Activated B cell treated with CpG ODN at 0.5 μM for 24 hours (primary cell): ENCODE measurements at regions not wholly inside any gene's neighbourhood (a gene's known extent, or its start where the extent isn't known, plus 50 kb on each side); places are given as distances from the start of the nearest gene placed in this dataset.

Experiments used
- ATAC-seq: fragments of 200-7000 bp; cut with Tn5 transposase; one replicate; pipeline ENCODE4 v1.10.0; 2021; ENCODE audit warnings: low read depth, mild to moderate bottlenecking, moderate library complexity
- CTCF ChIA-PET: fragments of 350-600 bp; sonication (Branson Sonifier 250); formaldehyde crosslinking; loops from one replicate; lab custom pipeline; 2021; ENCODE audit warnings: antibody characterized with exemption; lab: Charles Lee
- POLR2A ChIA-PET: fragments of 350-600 bp; sonication (Branson Sonifier 250); formaldehyde crosslinking; loops from one replicate; lab custom pipeline; 2021; ENCODE audit warnings: antibody characterized with exemption; lab: Charles Lee
- DNase-seq: peaks from one replicate; pipeline ENCODE4 v3.0.0; 2022
- H3K27ac Mint-ChIP-seq: one replicate; pipeline ENCODE4 v1.8.0; 2020; ENCODE audit warnings: mixed read lengths
- H3K27me3 Mint-ChIP-seq: one replicate; pipeline ENCODE4 v1.8.0; 2021; ENCODE audit warnings: mixed read lengths
- H3K36me3 Mint-ChIP-seq: one replicate; pipeline ENCODE4 v1.8.0; 2021; ENCODE audit warnings: low read depth, mixed read lengths
- H3K4me1 Mint-ChIP-seq: one replicate; pipeline ENCODE4 v1.8.0; 2021; ENCODE audit warnings: mixed read lengths
- H3K4me3 Mint-ChIP-seq: one replicate; pipeline ENCODE4 v1.8.0; 2020; ENCODE audit warnings: mild to moderate bottlenecking, mixed read lengths
- H3K9me3 Mint-ChIP-seq: one replicate; pipeline ENCODE4 v1.8.0; 2020; ENCODE audit warnings: mixed read lengths
- intact Hi-C: fragments of 100-400 bp; cut with micrococcal nuclease; formaldehyde crosslinking; loops from one replicate; pipeline ENCODE4 v1.15.1; 2024
- TF ChIP-seq, protein P1 (sequence below): fragments of 200-600 bp; IDR thresholded peaks from one replicate; pipeline ENCODE4 v1.8.0; 2022; ENCODE audit warnings: antibody characterized with exemption, mild to moderate bottlenecking

- intact Hi-C loops, result no loop called here
- Mint-ChIP-seq H3K4me3 (no peak overlapping the region), H3K27ac (no peak overlapping the region), H3K4me1 (no peaks in the 10 kb centered on the region), H3K36me3 (no peaks in the 10 kb centered on the region), H3K27me3 (no peaks in the 10 kb centered on the region), H3K9me3 (peaks cover 2% of the 10 kb centered on the region)
- POLR2A ChIA-PET, result no interaction called here
- no peak for DNase-seq
- CTCF ChIA-PET, result no interaction called here
- TF ChIP-seq, protein P1, sequence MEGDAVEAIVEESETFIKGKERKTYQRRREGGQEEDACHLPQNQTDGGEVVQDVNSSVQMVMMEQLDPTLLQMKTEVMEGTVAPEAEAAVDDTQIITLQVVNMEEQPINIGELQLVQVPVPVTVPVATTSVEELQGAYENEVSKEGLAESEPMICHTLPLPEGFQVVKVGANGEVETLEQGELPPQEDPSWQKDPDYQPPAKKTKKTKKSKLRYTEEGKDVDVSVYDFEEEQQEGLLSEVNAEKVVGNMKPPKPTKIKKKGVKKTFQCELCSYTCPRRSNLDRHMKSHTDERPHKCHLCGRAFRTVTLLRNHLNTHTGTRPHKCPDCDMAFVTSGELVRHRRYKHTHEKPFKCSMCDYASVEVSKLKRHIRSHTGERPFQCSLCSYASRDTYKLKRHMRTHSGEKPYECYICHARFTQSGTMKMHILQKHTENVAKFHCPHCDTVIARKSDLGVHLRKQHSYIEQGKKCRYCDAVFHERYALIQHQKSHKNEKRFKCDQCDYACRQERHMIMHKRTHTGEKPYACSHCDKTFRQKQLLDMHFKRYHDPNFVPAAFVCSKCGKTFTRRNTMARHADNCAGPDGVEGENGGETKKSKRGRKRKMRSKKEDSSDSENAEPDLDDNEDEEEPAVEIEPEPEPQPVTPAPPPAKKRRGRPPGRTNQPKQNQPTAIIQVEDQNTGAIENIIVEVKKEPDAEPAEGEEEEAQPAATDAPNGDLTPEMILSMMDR, result no peak
- no peak for ATAC-seq
These were observed 239.1 kb downstream of the ASXL3 start for GRCh38 chr18:33817096-33817495.

DNA sequence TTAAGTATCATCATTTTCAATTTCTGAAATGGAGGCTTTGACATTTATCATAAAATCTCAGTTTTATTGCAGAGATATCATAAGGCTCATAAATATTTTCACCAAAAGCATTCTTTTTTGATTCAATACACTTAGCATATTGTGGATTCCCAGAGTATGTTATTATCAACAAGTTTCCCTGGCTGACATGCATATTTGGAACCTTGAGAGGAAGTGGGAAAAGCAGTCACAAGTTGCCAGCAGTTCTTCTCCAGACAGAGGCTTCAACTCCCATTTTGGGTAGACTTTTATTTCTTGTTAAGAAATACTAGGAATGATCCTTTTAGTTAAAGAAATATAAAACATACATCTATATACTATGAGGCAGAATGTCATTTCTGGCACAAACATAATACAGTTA lies 236.5 kb downstream of the ASXL3 start:
- TF ChIP-seq, protein P1, result no peak
- no peak for DNase-seq
- Mint-ChIP-seq H3K27ac (no peak overlapping the region), H3K4me1 (no peaks in the 10 kb centered on the region), H3K27me3 (no peaks in the 10 kb centered on the region), H3K36me3 (no peaks in the 10 kb centered on the region), H3K9me3 (peaks cover 2% of the 10 kb centered on the region), H3K4me3 (no peak overlapping the region)
- intact Hi-C loops, result no loop called here
- no peak for ATAC-seq
- POLR2A ChIA-PET, result no interaction called here
- CTCF ChIA-PET, result no interaction called here

DNA sequence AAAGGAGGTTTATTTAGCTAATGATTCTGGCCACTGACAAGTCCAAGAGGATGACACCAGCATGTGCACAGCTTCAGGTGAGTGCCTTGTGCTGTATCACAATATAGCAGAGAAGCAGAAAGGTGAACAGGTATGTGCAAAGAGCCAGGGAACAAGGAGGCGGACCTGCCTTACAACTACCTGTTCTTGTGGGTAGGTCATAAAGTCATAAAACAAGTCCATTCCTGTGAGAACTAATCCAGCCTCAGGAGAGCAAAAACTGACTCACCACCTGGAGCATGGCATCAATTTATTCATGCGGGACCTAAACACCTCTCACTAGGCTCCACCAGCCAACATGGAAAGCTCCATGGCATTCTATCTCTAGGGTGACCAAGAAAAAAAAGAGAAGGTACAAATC lies 234.2 kb downstream of the ASXL3 start:
- TF ChIP-seq, protein P1, result no peak
- Mint-ChIP-seq H3K9me3 (no peaks in the 10 kb centered on the region), H3K36me3 (no peaks in the 10 kb centered on the region), H3K4me3 (no peak overlapping the region), H3K27ac (no peak overlapping the region), H3K4me1 (no peaks in the 10 kb centered on the region), H3K27me3 (no peaks in the 10 kb centered on the region)
- ChIA-PET CTCF (no interaction called here), POLR2A (no interaction called here)
- DNase-seq (no peak), ATAC-seq (no peak)
- intact Hi-C loops, result no loop called here

GRCh38 chr18:33805592-33805991 lies 227.6 kb downstream of the ASXL3 start:
- H3K27ac Mint-ChIP-seq, result no peak overlapping the region
- H3K27me3 Mint-ChIP-seq, result no peaks in the 10 kb centered on the region
- CTCF ChIA-PET, result no interaction called here
- no peaks in the 10 kb centered on the region for H3K4me1 Mint-ChIP-seq
- intact Hi-C loops, result no loop called here
- ATAC-seq, result no peak
- no peaks in the 10 kb centered on the region for H3K36me3 Mint-ChIP-seq
- H3K9me3 Mint-ChIP-seq, result no peaks in the 10 kb centered on the region
- DNase-seq, result no peak
- TF ChIP-seq, protein P1, result no peak
- H3K4me3 Mint-ChIP-seq, result no peak overlapping the region
- POLR2A ChIA-PET, result no interaction called here

DNA sequence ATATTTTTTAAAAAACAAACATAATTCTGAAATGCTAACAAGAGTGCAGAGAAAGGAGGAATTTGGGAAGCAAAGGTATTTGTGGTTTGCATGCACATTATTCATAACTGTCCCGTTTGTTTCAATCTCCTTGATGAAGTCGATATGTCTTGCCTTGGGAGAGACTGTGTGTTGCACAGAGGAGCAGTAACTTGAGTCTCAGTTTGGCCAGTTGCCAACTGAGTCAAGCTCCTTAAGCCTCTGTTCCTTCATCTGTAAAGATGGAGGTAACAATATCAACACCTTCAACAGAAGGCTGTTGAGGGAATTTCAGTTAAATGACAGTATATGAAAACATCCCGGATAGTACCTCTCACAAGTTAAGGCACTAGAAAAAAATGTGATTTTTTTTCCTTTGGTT lies 226.2 kb downstream of the ASXL3 start:
- Mint-ChIP-seq H3K9me3 (no peaks in the 10 kb centered on the region), H3K36me3 (no peaks in the 10 kb centered on the region), H3K4me3 (no peak overlapping the region), H3K27me3 (no peaks in the 10 kb centered on the region), H3K4me1 (no peaks in the 10 kb centered on the region), H3K27ac (no peak overlapping the region)
- intact Hi-C loops, result no loop called here
- POLR2A ChIA-PET, result no interaction called here
- DNase-seq, result no peak
- ATAC-seq, result no peak
- TF ChIP-seq, protein P1, result no peak
- CTCF ChIA-PET, result no interaction called here
